ENCODE measurements at regions not wholly inside any gene's neighbourhood (a gene's known extent, or its start where the extent isn't known, plus 50 kb on each side); places are given as distances from the start of the nearest gene placed in this dataset.

GRCh38 chr13:109642358-109642757, 144.0 kb downstream of the IRS2 start:
- TF ChIP-seq, protein P1, sequence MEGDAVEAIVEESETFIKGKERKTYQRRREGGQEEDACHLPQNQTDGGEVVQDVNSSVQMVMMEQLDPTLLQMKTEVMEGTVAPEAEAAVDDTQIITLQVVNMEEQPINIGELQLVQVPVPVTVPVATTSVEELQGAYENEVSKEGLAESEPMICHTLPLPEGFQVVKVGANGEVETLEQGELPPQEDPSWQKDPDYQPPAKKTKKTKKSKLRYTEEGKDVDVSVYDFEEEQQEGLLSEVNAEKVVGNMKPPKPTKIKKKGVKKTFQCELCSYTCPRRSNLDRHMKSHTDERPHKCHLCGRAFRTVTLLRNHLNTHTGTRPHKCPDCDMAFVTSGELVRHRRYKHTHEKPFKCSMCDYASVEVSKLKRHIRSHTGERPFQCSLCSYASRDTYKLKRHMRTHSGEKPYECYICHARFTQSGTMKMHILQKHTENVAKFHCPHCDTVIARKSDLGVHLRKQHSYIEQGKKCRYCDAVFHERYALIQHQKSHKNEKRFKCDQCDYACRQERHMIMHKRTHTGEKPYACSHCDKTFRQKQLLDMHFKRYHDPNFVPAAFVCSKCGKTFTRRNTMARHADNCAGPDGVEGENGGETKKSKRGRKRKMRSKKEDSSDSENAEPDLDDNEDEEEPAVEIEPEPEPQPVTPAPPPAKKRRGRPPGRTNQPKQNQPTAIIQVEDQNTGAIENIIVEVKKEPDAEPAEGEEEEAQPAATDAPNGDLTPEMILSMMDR (IDR thresholded peaks at IDR 0.05) = no peak
- no peak for TF ChIP-seq POLR2A (IDR thresholded peaks at IDR 0.05)
